ENCODE measurements at regions not wholly inside any gene's neighbourhood (a gene's known extent, or its start where the extent isn't known, plus 50 kb on each side); places are given as distances from the start of the nearest gene placed in this dataset.

GRCh38 chr14:22415605-22415959, 173.4 kb downstream of the DAD1 start:
- DNase-seq (ENCODE audit: low spot score): no peak

GRCh38 chr14:22414876-22415604, 174.0 kb downstream of the DAD1 start:
- DNase-seq (ENCODE audit: low spot score): no peak

- DNase-seq (ENCODE audit: low spot score): no peak
Observed at GRCh38 chr14:22412926-22413411, 176.1 kb downstream of the DAD1 start.

- DNase-seq (ENCODE audit: low spot score): no peak
Observed at GRCh38 chr14:22411398-22412055, 177.5 kb downstream of the DAD1 start.

GRCh38 chr14:22410497-22410896, 178.5 kb downstream of the DAD1 start:
- DNase-seq (ENCODE audit: low spot score): no peak

- no peak for DNase-seq (ENCODE audit: low spot score)
Observed at GRCh38 chr14:22409006-22409405, 180.0 kb downstream of the DAD1 start.

- no peak for DNase-seq (ENCODE audit: low spot score)
Observed at GRCh38 chr14:22408547-22408946, 180.5 kb downstream of the DAD1 start.

GRCh38 chr14:22407033-22407432, 182.0 kb downstream of the DAD1 start:
- no peak for DNase-seq (ENCODE audit: low spot score)

- no peak for DNase-seq (ENCODE audit: low spot score)
Observed at GRCh38 chr14:22405201-22405600, 183.8 kb downstream of the DAD1 start.

- DNase-seq (ENCODE audit: low spot score): no peak
Observed at GRCh38 chr14:22403296-22403695, 185.7 kb downstream of the DAD1 start.

GRCh38 chr14:22400655-22401259, 188.3 kb downstream of the DAD1 start:
- no peak for DNase-seq (ENCODE audit: low spot score)

- no peak for DNase-seq (ENCODE audit: low spot score)
Observed at GRCh38 chr14:22399776-22400175, 189.2 kb downstream of the DAD1 start.

GRCh38 chr14:22397221-22397737, 191.7 kb downstream of the DAD1 start:
- DNase-seq (ENCODE audit: low spot score): no peak

- no peak for DNase-seq (ENCODE audit: low spot score)
Observed at GRCh38 chr14:22395803-22396202, 193.2 kb downstream of the DAD1 start.

GRCh38 chr14:22394616-22395015, 194.4 kb downstream of the DAD1 start:
- no peak for DNase-seq (ENCODE audit: low spot score)

- DNase-seq (ENCODE audit: low spot score): no peak
Observed at GRCh38 chr14:22393796-22394195, 195.2 kb downstream of the DAD1 start.

- peak; percentile 65 for DNase-seq (ENCODE audit: low spot score)
Observed at GRCh38 chr14:22391908-22392565, 197.0 kb downstream of the DAD1 start.

GRCh38 chr14:22390824-22391461, 198.1 kb downstream of the DAD1 start:
- DNase-seq (ENCODE audit: low spot score): no peak

- DNase-seq (ENCODE audit: low spot score): no peak
Observed at GRCh38 chr14:22390195-22390594, 198.8 kb downstream of the DAD1 start.

GRCh38 chr14:22388669-22389595, 200.1 kb downstream of the DAD1 start:
- DNase-seq (ENCODE audit: low spot score): peak; percentile 48

- no peak for DNase-seq (ENCODE audit: low spot score)
Observed at GRCh38 chr14:22387776-22388241, 201.2 kb downstream of the DAD1 start.
